Calu3 (cell line): ENCODE measurements at regions not wholly inside any gene's neighbourhood (a gene's known extent, or its start where the extent isn't known, plus 50 kb on each side); places are given as distances from the start of the nearest gene placed in this dataset.
"Not testable (repeated sequence)": the region's sequence is repeated elsewhere in the genome, so short reads cannot be mapped to it uniquely, and the experiment has no call there.

Experiments used
- BruUV-seq: library from RNA; stranded (reverse); fragments of 400-500 nt; replicated peaks from 2 replicates; lab custom pipeline; 2021; lab: Mats Ljungman, UMichigan
- CTCF ChIA-PET: fragments of 300-600 bp; sonication (Branson Sonifier 250); formaldehyde crosslinking; loops from one replicate; lab custom pipeline; 2022; ENCODE audit warnings: antibody characterized with exemption; lab: Charles Lee
- DNase-seq: peaks from one replicate; pipeline ENCODE4 v3.0.0; 2022
- H3K27ac Mint-ChIP-seq: one replicate; pipeline ENCODE4 v1.8.0; 2022; ENCODE audit warnings: mixed read lengths; ENCODE audit not compliant: unreplicated experiment
- H3K27me3 Mint-ChIP-seq: one replicate; pipeline ENCODE4 v1.8.0; 2022; ENCODE audit warnings: mixed read lengths; ENCODE audit not compliant: unreplicated experiment
- H3K36me3 Mint-ChIP-seq: one replicate; pipeline ENCODE4 v1.8.0; 2022; ENCODE audit warnings: mild to moderate bottlenecking, moderate library complexity, mixed read lengths; ENCODE audit not compliant: insufficient read depth, unreplicated experiment
- H3K4me1 Mint-ChIP-seq: one replicate; pipeline ENCODE4 v1.8.0; 2022; ENCODE audit warnings: mild to moderate bottlenecking, low read depth, mixed read lengths; ENCODE audit not compliant: unreplicated experiment
- H3K4me3 Mint-ChIP-seq: one replicate; pipeline ENCODE4 v1.8.0; 2022; ENCODE audit warnings: mild to moderate bottlenecking, low read depth, moderate library complexity, mixed read lengths; ENCODE audit not compliant: unreplicated experiment
- H3K9me3 Mint-ChIP-seq: one replicate; pipeline ENCODE4 v1.8.0; 2022; ENCODE audit warnings: low read depth, mixed read lengths; ENCODE audit not compliant: unreplicated experiment
- CTCF ChIP-seq: fragments of 200-600 bp; IDR thresholded peaks from one replicate; pipeline ENCODE4 v1.8.0; 2022; ENCODE audit warnings: antibody characterized with exemption; ENCODE audit not compliant: unreplicated experiment
- intact Hi-C: fragments of 100-400 bp; cut with micrococcal nuclease; formaldehyde crosslinking; loops from one replicate; pipeline ENCODE4 v1.10.0; 2022; ENCODE audit not compliant: unreplicated experiment

GRCh38 chr10:57336341-57336740 is 931.4 kb downstream of the IPMK start:
- Mint-ChIP-seq H3K27me3 (no peaks in the 10 kb centered on the region), H3K9me3 (peaks cover 5% of the 10 kb centered on the region), H3K27ac (no peak overlapping the region), H3K4me3 (no peak overlapping the region), H3K36me3 (no peaks in the 10 kb centered on the region), H3K4me1 (no peaks in the 10 kb centered on the region)
- no TSS peak for BruUV-seq
- CTCF ChIA-PET: no interaction called here
- no peak for TF ChIP-seq CTCF
- DNase-seq: no peak
- intact Hi-C loops: loop anchor here (10.0 kb wide), 1 partner anchor 508 kb away; no protein-coding TSS in a partner anchor

GRCh38 chr10:57334523-57334922 is 933.2 kb downstream of the IPMK start:
- H3K27ac Mint-ChIP-seq: no peak overlapping the region
- H3K36me3 Mint-ChIP-seq: no peaks in the 10 kb centered on the region
- no peak for TF ChIP-seq CTCF
- DNase-seq: no peak
- peaks cover 5% of the 10 kb centered on the region for H3K9me3 Mint-ChIP-seq
- H3K4me3 Mint-ChIP-seq: no peak overlapping the region
- intact Hi-C loops: loop anchor here (10.0 kb wide), 1 partner anchor 510 kb away; no protein-coding TSS in a partner anchor
- no peaks in the 10 kb centered on the region for H3K4me1 Mint-ChIP-seq
- H3K27me3 Mint-ChIP-seq: no peaks in the 10 kb centered on the region
- no TSS peak for BruUV-seq
- CTCF ChIA-PET: no interaction called here

- no peak overlapping the region for H3K4me3 Mint-ChIP-seq
- CTCF ChIA-PET: no interaction called here
- peaks cover 5% of the 10 kb centered on the region for H3K9me3 Mint-ChIP-seq
- intact Hi-C loops: loop anchor here (10.0 kb wide), 1 partner anchor 511 kb away; no protein-coding TSS in a partner anchor
- H3K36me3 Mint-ChIP-seq: no peaks in the 10 kb centered on the region
- no peak overlapping the region for H3K27ac Mint-ChIP-seq
- TF ChIP-seq CTCF: no peak
- no peaks in the 10 kb centered on the region for H3K4me1 Mint-ChIP-seq
- no peaks in the 10 kb centered on the region for H3K27me3 Mint-ChIP-seq
- BruUV-seq: no TSS peak
- no peak for DNase-seq
Observed at GRCh38 chr10:57333880-57334279, 933.8 kb downstream of the IPMK start.

- DNase-seq, H3K4me3 Mint-ChIP-seq, BruUV-seq, H3K27me3 Mint-ChIP-seq, intact Hi-C loops, CTCF ChIA-PET, H3K4me1 Mint-ChIP-seq, H3K9me3 Mint-ChIP-seq, H3K36me3 Mint-ChIP-seq, H3K27ac Mint-ChIP-seq: not testable (repeated sequence)
Observed at GRCh38 chr10:57321400-57321854, 946.3 kb downstream of the IPMK start.

- intact Hi-C loops: no loop called here
- Mint-ChIP-seq H3K27ac (no peak overlapping the region), H3K9me3 (peaks cover 3% of the 10 kb centered on the region), H3K4me3 (no peak overlapping the region), H3K27me3 (no peaks in the 10 kb centered on the region), H3K36me3 (no peaks in the 10 kb centered on the region), H3K4me1 (no peaks in the 10 kb centered on the region)
- DNase-seq: no peak
- no TSS peak for BruUV-seq
- no peak for TF ChIP-seq CTCF
- CTCF ChIA-PET: no interaction called here
Observed at GRCh38 chr10:57320416-57320815, 947.3 kb downstream of the IPMK start.
